HCT116 (cell line): ENCODE measurements at regions not wholly inside any gene's neighbourhood (a gene's known extent, or its start where the extent isn't known, plus 50 kb on each side); places are given as distances from the start of the nearest gene placed in this dataset.

ENCODE experiments used
- ATAC-seq: fragments of 200-7000 bp; cut with Tn5 transposase; 2 replicates; pipeline ENCODE4 v1.9.1; 2020; ENCODE audit warnings: mild to moderate bottlenecking, moderate library complexity
- BruUV-seq: library from RNA; stranded (reverse); fragments of 400-500 nt; replicated peaks from 2 replicates; lab custom pipeline; 2021; lab: Mats Ljungman, UMichigan
- CTCF ChIA-PET: fragments of 300-600 bp; sonication (Branson Sonifier 250); formaldehyde crosslinking; loops from one replicate; lab custom pipeline; 2021; ENCODE audit warnings: antibody characterized with exemption; lab: Charles Lee
- POLR2A ChIA-PET: fragments of 300-600, 350-600 bp; sonication (Branson Sonifier 250); formaldehyde crosslinking; loops from one replicate; lab custom pipeline; 2021; ENCODE audit warnings: antibody characterized with exemption; lab: Charles Lee
- RAD21 ChIA-PET, 2 experiments: fragments of 300-600 bp; sonication (Branson Sonifier 250); formaldehyde crosslinking; loops; one replicate each; lab custom pipeline; 2023; ENCODE audit warnings: low total read pairs in 2 of 2; ENCODE audit not compliant: uncharacterized antibody in 2 of 2, unreplicated experiment in 2 of 2, low non-redundant PET in 1 of 2; lab: Charles Lee
- DNase-seq: peaks from one replicate; pipeline ENCODE4 v3.0.0-alpha.2; 2010; ENCODE audit warnings: low read depth, low spot score
- H2AFZ ChIP-seq: fragments of 200-600 bp; shearing (Covaris generic), sonication (generic); 2 replicates; pipeline ENCODE4 v1.6.1; 2017; ENCODE audit warnings: low read depth, mixed run types, mixed read lengths, antibody characterized with exemption, low read length; ENCODE audit not compliant: poor library complexity, severe bottlenecking
- H3K27ac ChIP-seq: 2 replicates; pipeline ENCODE4 v1.5.1; 2012; ENCODE audit warnings: low read depth, low read length
- H3K27me3 ChIP-seq: fragments of 200-600 bp; sonication (generic); 2 replicates; pipeline ENCODE4 v1.6.1; 2016; ENCODE audit warnings: mixed run types, low read length, mixed read lengths; ENCODE audit not compliant: insufficient read depth
- H3K36me3 ChIP-seq, 2 experiments: fragments of 200-500 bp in 1 of 2; fragments of 200-600 bp in 1 of 2; sonication (Bioruptor generic) in 1 of 2; sonication (generic) in 1 of 2; 2 replicates each; pipeline versions ENCODE4 v1.5.1 to v1.6.1; 2014 to 2016; ENCODE audit warnings: low read length in 2 of 2, inconsistent platforms in 1 of 2, mixed read lengths in 1 of 2, mixed run types in 1 of 2; ENCODE audit not compliant: insufficient read depth in 2 of 2, control insufficient read depth in 1 of 2
- H3K4me1 ChIP-seq, 2 experiments: fragments of 200-600 bp in 1 of 2; sonication (generic) in 1 of 2; 2 replicates each; pipeline versions ENCODE4 v1.5.1 to v1.6.1; 2012 to 2017; ENCODE audit warnings: low read length in 2 of 2, inconsistent platforms in 1 of 2, mild to moderate bottlenecking in 1 of 2, mixed read lengths in 1 of 2, mixed run types in 1 of 2, moderate library complexity in 1 of 2; ENCODE audit not compliant: insufficient read depth in 2 of 2, control insufficient read depth in 1 of 2
- H3K4me2 ChIP-seq: fragments of 200-600 bp; sonication (generic); 2 replicates; pipeline ENCODE4 v1.6.1; 2017; ENCODE audit warnings: mixed run types, low read length, mixed read lengths
- H3K4me3 ChIP-seq, 2 experiments: fragments of 200-600 bp in 1 of 2; sonication (generic) in 1 of 2; replicated peaks in 1 of 2; 2 replicates each; pipeline ENCODE4 v1.5.1; 2011 to 2016; ENCODE audit warnings: low read length in 2 of 2, control low read depth in 1 of 2, low read depth in 1 of 2, mild to moderate bottlenecking in 1 of 2, mixed read lengths in 1 of 2, mixed run types in 1 of 2
- H3K79me2 ChIP-seq: fragments of 200-600 bp; sonication (generic); 2 replicates; pipeline ENCODE4 v1.6.1; 2017; ENCODE audit warnings: mild to moderate bottlenecking, mixed run types, low read length, moderate library complexity, mixed read lengths; ENCODE audit not compliant: insufficient read depth
- H3K9ac ChIP-seq: fragments of 200-600 bp; sonication (generic); 2 replicates; pipeline ENCODE4 v1.6.1; 2016; ENCODE audit warnings: low read length, mixed read lengths
- H3K9me2 ChIP-seq: fragments of 200-600 bp; sonication (generic), shearing (Covaris generic); 2 replicates; pipeline ENCODE4 v1.6.1; 2017; ENCODE audit warnings: mixed run types, mild to moderate bottlenecking, moderate library complexity; ENCODE audit not compliant: insufficient read depth
- H3K9me3 ChIP-seq, 2 experiments: fragments of 200-500 bp in 1 of 2; fragments of 200-600 bp in 1 of 2; sonication (Bioruptor generic) in 1 of 2; sonication (generic) in 1 of 2; 2 replicates each; pipeline ENCODE4 v1.6.1; 2014 to 2017; ENCODE audit warnings: low read length in 2 of 2, mixed read lengths in 2 of 2, inconsistent platforms in 1 of 2, low read depth in 1 of 2, mild to moderate bottlenecking in 1 of 2, mixed run types in 1 of 2, moderate library complexity in 1 of 2; ENCODE audit not compliant: control insufficient read depth in 1 of 2, insufficient read depth in 1 of 2
- H4K20me1 ChIP-seq: fragments of 200-600 bp; sonication (generic), shearing (Covaris generic); 2 replicates; pipeline ENCODE4 v1.6.1; 2017; ENCODE audit warnings: mixed run types, mild to moderate bottlenecking, moderate library complexity; ENCODE audit not compliant: insufficient read depth
- ATF3 ChIP-seq: IDR thresholded peaks from 2 replicates; pipeline ENCODE4 v1.6.1; 2012
- CBX3 ChIP-seq: IDR thresholded peaks from 2 replicates; pipeline ENCODE4 v1.6.1; 2012; ENCODE audit warnings: low read depth
- CEBPB ChIP-seq: IDR thresholded peaks from 2 replicates; pipeline ENCODE4 v1.6.1; 2012; ENCODE audit warnings: low read depth
- CTCF ChIP-seq, 3 experiments: fragments of 200-600 bp in 1 of 3; sonication (generic) in 1 of 3; IDR thresholded peaks in 2 of 3; conservative IDR thresholded peaks in 1 of 3; 2 replicates each; pipeline ENCODE4 v1.5.1; 2012 to 2017; ENCODE audit warnings: low read depth in 2 of 3, low read length in 2 of 3, antibody characterized with exemption in 1 of 3, borderline replicate concordance in 1 of 3, control low read depth in 1 of 3, mild to moderate bottlenecking in 1 of 3, mixed read lengths in 1 of 3, mixed run types in 1 of 3, moderate library complexity in 1 of 3; ENCODE audit not compliant: insufficient read depth in 1 of 3
- ELF1 ChIP-seq: IDR thresholded peaks from 2 replicates; pipeline ENCODE4 v1.6.1; 2012; ENCODE audit warnings: low read depth, borderline replicate concordance
- JUND ChIP-seq: IDR thresholded peaks from 2 replicates; pipeline ENCODE4 v1.6.1; 2012
- MAX ChIP-seq: IDR thresholded peaks from 2 replicates; pipeline ENCODE4 v1.6.1; 2012
- POLR2AphosphoS5 ChIP-seq: IDR thresholded peaks from 2 replicates; pipeline ENCODE4 v1.6.1; 2011; ENCODE audit warnings: mild to moderate bottlenecking, low read depth, low read length, moderate library complexity
- RAD21 ChIP-seq: IDR thresholded peaks from 2 replicates; pipeline ENCODE4 v1.6.1; 2012; ENCODE audit warnings: low read depth, mild to moderate bottlenecking
- REST ChIP-seq: IDR thresholded peaks from 2 replicates; pipeline ENCODE4 v1.6.1; 2012; ENCODE audit warnings: low read depth
- SP1 ChIP-seq: IDR thresholded peaks from 2 replicates; pipeline ENCODE4 v1.6.1; 2012; ENCODE audit warnings: low read depth
- TCF7L2 ChIP-seq: IDR thresholded peaks from 2 replicates; pipeline ENCODE4 v1.7.0; 2011; ENCODE audit warnings: borderline replicate concordance, inconsistent platforms; ENCODE audit not compliant: insufficient read depth, insufficient read length; ENCODE audit errors: extremely low read depth
- ZBTB33 ChIP-seq: IDR thresholded peaks from 2 replicates; pipeline ENCODE4 v1.6.1; 2011; ENCODE audit warnings: mild to moderate bottlenecking, low read length, moderate library complexity; ENCODE audit not compliant: insufficient replicate concordance; ENCODE audit errors: extremely low read depth
- ZFX ChIP-seq: fragments of 450-650 bp; IDR thresholded peaks from 2 replicates; pipeline ENCODE4 v1.6.1; 2017
- ZNF274 ChIP-seq: fragments of 200-500 bp; sonication (Bioruptor generic); IDR thresholded peaks from 2 replicates; pipeline ENCODE4 v1.6.1; 2014; ENCODE audit warnings: mild to moderate bottlenecking, low read depth, low read length, inconsistent platforms
- intact Hi-C: fragments of 100-400 bp; cut with micrococcal nuclease; formaldehyde crosslinking; loops from 2 replicates; pipeline ENCODE4 v1.10.0; 2022

- TF ChIP-seq REST: no peak
- TF ChIP-seq CEBPB: no peak
- no peak for TF ChIP-seq MAX
Measured at GRCh38 chr2:15726321-15727057, 134.8 kb downstream of the DDX1 start (continued).

GRCh38 chr2:15727396-15728244 lies 136.0 kb downstream of the DDX1 start:
- peaks cover 13% of the 10 kb centered on the region in 2 experiments for H3K4me1 ChIP-seq
- ChIA-PET CTCF (no interaction called here), POLR2A (no interaction called here), RAD21 (no interaction called here)
- H3K27ac ChIP-seq: no peak overlapping the region
- DNase-seq: no peak
- H4K20me1 ChIP-seq: no peaks in the 10 kb centered on the region
- H3K9me2 ChIP-seq: no peaks in the 10 kb centered on the region
- H3K4me3 ChIP-seq: no peak overlapping the region
- H3K9ac ChIP-seq: no peak overlapping the region
- peaks cover 35% of the 10 kb centered on the region for H3K27me3 ChIP-seq
- no peak overlapping the region for H2AFZ ChIP-seq
- intact Hi-C loops: no loop called here
- no peak for ATAC-seq
- no peaks in the 10 kb centered on the region for H3K36me3 ChIP-seq
- BruUV-seq: no TSS peak
- no peaks in the 10 kb centered on the region for H3K79me2 ChIP-seq
- no peak overlapping the region for H3K4me2 ChIP-seq
- no peaks in the 10 kb centered on the region for H3K9me3 ChIP-seq
- TF ChIP-seq CTCF (IDR thresholded peaks at IDR 0.05 in 2 of 3, conservative IDR thresholded peaks at IDR 0.05 in 1 of 3; ENCODE audit: borderline replicate concordance in 1 of 3, insufficient read depth in 1 of 3, low read depth in 2 of 3, low read length in 2 of 3) (no peak), ATF3 (no peak), JUND (no peak), ZNF274 (no peak), TCF7L2 (no peak), CBX3 (no peak), ZBTB33 (no peak), POLR2AphosphoS5 (no peak), RAD21 (no peak), ZFX (no peak), ELF1 (no peak), SP1 (no peak)
